LHCN-M2 (cell line): ENCODE measurements at regions not wholly inside any gene's neighbourhood (a gene's known extent, or its start where the extent isn't known, plus 50 kb on each side); places are given as distances from the start of the nearest gene placed in this dataset.

ENCODE experiments used
- DNase-seq: peaks from one replicate; pipeline ENCODE4 v3.0.0-alpha.2; 2012; ENCODE audit warnings: low read depth

DNA sequence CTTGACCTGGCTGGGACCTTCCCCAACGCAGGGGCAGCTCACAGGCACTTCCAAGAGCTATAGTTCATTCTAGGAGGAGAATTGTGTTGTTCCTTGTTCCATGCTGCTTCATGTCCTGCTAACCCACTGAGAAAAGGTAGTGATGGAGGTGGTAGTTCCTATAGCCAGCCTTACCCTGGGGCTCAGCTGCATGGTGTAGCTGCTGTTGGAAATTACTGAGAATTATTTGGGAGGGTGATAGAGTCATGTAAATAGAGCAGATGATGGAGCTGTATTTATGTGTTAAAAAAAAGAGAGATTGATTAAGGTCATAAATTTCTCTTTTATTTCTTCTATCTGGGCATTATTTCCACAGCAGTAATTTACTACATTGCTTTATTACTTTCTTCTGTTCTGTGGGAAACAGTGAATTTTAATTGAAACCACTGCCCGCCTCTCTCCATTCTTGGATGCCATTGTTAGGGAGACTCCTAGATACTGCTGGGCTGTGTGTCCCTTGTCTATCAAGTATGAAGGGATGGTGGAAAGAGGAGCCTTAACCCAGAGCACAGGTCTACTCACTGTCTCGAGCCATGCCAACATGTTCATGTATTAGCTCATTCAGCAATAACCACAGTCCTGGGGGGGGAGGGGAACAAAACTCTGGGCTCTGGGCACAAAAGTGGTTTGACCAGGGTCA is 309.2 kb downstream of the FAT3 start:
- DNase-seq: no peak

DNA sequence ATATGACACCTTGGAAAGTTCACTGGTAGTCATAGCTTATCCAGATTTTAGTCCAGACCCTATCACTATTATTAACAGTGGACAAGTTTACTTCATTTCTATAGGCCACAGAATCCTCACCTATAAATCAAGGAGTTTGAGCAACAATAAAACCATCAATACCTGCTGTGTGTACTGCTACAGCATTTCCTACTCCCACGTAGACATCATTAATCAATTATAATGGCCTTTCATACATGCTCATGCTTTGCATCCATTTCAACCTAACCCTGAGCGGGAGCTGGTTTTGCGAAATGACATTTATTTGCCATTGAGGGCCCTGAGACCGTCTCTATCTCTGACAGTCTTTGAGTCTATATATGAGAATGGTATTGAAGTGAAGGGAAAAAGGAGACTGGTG is 312.3 kb downstream of the FAT3 start:
- DNase-seq: no peak

DNA sequence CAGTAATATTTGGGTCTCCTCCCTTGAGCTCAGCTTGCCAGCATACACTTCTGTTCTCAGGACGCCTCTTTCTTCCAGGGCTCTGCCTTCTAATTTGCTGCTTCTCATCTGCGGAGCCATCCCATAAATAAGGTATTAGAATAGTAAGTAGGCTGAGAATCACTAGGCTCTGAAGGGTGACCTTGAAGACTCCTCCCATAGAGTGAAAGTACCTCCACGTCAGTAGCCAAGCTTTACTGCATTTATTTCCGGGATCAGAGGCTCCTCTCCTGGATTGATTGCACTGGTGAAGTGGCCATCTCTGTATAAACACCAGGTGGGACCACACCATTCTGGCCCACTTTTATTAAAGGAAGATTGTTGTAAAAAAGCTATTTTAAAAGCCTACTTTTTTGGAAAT is 315.5 kb downstream of the FAT3 start:
- no peak for DNase-seq

DNA sequence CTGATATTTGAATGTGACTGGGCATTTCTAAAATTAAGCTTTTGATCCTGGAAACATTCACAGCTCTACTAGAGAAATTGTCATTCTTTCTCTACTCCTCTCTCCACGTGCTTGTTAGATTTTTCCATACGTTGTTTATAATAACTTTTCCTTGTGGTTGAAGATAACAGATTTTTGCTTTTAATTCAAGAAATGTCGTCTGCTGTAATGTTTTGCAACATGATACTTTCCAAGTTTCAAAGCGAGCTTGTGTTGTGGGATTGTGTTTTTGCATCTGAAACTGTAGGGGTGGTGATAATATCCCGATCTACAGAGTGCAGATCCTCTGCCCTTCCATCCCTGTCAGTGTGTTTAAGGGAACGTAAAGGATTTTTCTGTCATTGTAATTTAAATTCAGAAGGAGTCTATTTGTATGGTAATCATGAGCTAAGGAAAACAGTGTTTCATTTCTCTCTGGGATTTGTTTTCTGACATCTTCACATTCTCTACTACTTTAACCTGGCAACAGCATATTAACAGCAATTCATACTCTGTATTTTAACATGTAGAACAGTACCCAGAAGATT is 321.4 kb downstream of the FAT3 start:
- DNase-seq: no peak

DNA sequence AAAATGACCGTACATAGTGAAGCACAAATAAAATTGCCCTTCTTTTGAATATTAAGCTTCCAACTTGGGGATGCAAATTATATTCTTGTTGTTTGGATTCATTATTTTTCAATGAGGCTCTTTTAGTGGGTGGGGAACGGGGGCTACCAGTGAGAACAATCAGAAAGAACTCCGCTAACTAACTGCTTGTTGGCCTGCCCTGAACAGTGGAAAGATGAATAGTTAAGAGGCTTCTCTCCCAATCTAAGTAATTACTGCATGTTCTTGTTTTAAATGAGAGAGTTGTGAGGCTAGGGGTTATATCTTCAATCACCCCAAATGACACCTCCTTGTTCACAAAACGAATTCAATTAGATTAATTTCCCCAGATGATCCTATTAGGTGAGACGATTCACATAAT is 322.0 kb downstream of the FAT3 start:
- no peak for DNase-seq

DNA sequence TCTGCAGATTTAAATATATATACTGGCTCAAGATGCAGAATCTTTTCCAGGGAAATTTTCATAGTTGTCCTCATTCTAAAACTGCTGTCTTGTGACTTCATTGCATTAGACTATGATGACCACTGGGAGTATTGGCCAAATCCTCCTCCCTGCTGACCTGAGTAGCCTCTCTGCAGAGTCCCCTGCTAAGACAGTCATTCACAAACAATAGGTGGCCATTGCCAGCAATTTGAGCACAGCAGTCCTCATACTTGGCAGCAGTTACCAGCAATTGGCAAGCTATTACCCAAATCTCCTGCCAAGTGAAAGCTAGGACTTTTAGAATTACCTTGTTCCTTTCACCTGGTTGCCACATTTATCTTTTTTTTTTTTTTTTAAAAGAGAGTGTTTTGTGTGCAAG is 325.8 kb downstream of the FAT3 start:
- no peak for DNase-seq

DNA sequence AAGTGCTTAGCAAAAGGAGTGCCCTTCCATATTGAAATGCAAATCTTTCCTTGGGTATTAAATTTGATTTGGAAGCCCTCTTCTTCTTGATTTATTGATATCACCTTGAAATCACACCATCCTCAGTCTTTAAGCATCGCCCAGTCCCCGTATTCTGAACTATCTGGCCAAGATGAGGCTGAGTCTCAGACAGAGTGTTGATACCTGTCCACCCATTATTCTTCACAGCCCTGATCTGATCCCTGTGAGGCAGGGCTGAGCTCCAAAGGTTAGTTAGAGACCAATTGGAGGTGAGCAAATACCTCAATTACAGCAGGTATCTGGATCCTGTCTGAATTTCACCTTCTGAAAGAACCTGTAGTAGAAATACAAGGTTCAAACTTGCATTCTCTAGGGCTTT is 326.3 kb downstream of the FAT3 start:
- DNase-seq: no peak

DNA sequence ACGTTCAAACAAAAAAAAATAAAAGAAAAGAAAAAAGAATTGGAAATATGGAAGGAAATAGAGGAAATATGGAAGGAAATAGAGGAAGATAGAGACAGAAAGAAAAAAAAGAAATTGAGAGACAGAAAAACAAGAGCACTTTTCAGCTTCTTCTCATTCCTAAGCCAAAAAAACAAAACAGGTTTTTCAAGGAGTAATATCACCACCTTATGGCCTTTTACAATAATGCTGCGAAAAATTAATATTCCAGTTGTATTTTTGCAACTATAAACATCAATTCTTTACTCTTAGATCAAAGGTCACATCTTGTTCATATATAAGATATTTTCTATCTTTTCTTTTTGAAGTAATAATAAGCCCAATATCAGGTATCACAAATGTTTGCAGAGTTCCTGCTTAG is 328.3 kb downstream of the FAT3 start:
- DNase-seq: peak; percentile 1

DNA sequence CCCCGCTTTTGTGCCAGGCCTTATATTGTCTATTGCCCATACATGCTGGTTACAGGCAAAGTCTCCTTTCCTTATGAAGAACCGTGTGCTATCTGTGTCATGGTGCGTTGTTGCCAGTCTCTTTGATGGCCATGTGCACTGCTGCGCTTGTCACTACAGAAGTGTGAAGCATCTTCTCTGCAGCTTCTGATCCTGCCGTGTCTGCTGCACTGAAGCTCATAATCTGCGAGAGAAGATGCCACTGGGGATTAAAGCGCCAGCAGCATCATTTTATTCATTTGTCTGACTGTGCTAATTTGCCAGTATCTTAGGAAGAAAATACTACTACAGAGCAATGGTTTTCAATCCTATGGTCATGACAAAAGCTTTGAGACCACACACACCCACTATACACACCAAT is 330.1 kb downstream of the FAT3 start:
- no peak for DNase-seq

DNA sequence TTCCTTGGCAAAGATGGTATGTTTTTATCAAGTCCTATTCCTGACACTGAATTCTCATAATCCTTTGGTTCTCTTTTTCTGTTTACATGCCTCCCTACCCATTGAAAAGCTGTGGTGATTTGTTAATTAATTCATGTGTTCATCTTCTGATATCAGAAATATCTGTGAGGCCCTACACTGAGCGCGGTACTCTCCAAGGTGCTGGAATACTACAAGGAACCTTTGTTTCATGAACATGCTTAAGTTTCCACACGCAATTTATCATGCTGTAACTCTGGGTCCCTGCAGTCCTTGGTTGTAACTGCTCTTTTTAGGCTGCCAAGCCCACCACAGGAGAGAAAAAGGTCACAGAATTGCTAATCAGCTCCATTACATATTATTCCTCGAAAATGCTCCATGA is 331.8 kb downstream of the FAT3 start:
- no peak for DNase-seq

DNA sequence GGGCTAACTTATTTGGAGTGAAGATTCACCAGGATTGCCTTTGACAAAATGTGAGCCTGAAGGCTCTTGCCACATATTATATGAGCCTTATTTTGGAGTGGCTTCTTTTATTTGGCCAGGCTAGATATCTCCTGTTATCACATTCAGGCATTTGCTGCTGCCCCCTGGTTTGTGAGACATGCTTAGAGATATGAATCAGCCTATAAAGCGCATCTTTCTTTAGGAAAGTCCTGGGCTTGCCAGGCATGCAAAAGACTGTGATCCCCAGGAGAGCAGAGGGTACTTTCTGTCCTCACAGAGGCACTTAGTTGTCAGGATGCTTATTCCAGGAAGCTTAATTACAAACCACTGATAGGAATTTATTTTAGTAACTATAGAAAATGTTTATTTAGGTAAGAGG is 333.3 kb downstream of the FAT3 start:
- no peak for DNase-seq

DNA sequence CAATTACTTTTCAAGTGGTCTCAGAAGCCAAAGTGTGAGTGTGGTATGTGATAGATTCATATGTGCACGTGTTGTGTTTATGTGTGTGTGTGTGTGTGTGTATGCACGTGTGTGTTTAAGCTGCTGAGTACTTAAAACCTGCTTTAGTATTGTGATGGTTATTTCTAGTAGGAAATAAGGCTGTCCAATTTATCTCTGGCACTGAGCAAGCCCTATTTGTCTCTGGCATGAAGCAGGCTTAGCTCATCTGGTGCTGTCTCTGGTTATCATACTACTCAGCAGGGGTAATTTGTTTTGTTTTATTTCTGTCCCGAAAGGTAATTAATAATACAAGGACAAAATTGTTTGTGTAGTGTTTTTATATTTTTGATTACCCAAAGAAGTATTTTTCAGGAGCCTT is 333.7 kb downstream of the FAT3 start:
- no peak for DNase-seq

DNA sequence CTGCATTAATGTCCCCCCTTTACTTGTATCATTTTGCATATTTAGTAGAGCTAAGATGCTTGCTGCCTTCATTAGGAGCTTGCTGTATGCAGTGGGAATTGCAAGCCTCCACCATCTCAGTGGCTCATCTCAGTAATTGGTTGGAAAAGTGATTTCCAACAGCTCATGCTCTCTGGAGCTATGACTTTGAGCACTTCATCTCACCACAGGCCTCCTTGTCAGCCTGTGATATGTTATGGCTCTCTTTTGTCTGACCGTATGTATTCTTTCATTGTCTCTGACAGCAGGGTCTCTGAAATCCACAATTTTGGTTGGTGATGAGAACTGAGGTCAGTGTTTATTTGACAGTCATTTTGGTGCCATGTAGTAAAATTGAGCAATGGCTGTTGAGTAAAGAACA is 345.1 kb downstream of the FAT3 start:
- no peak for DNase-seq

DNA sequence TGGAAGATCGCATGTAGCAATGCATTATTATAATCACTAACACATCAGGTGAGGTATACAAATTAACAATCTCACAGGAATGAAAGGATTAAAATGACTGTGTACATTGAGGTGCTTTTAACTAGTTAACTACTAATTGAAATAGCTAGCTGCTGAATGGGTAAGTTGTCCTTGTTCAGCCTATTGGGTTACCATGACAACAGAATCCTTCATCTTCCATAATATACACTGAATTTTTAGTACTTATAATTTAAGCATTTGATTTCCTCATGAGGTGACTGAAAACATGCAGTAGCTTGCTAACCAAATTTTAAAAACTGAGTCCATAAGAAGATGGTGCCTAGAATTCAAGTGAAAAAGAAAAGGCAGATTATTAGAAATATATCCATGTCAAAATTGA is 347.9 kb downstream of the FAT3 start:
- DNase-seq: no peak

DNA sequence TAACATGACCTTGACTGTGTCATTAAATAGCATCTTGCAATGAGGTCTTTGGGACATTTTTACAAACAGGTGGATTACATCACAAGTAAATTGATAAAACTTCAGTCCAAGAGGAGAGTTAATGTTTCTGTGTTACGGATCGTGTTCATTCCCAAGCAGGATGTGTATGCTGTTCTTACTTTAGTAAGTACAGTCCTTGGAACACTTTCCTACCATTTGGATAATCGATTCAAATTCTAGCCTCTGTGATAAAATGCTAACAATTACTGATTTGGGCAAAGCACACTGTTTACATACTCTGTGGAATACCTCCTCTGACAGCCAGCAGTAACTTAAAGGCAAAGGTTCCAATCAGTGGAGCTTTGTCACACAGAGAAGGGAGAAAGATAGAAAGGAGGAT is 351.7 kb downstream of the FAT3 start:
- no peak for DNase-seq

DNA sequence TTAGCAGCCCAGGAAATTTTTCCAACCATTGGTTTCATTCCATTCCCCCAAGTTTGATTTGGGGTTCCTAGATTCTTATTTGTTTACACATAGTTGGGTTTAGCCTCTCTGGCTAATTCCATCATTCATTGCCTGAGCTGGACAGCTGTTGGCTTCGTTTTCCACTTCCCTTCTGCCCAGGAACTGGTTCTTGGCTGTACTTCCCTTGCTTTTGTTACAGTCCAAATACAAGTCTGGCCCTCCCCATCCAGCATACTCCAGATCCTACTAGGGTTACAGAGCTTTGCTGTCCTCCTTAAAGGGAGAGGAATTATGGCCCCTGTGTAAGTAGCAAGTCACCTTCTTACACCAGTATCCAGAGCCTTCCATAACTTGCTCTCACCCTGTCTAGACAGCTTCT is 356.3 kb downstream of the FAT3 start:
- no peak for DNase-seq

DNA sequence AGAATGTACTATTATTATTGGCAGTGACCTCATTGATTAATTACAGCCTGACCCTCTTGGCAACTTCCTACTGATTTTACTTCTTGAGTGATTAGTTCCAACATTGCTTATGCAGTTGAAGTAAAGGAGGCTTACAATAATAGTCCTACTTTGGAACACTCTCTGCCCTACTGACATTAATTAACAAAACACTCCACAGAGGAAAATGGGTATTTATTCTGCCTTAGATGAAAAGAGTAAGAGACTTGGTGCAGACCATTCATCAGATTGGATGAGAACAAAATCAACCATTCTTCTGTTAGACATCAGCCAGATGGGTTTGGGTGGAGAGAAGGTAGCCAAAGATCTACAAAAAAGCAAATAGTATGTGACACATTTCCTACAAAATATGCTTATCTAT is 363.8 kb downstream of the FAT3 start:
- no peak for DNase-seq

DNA sequence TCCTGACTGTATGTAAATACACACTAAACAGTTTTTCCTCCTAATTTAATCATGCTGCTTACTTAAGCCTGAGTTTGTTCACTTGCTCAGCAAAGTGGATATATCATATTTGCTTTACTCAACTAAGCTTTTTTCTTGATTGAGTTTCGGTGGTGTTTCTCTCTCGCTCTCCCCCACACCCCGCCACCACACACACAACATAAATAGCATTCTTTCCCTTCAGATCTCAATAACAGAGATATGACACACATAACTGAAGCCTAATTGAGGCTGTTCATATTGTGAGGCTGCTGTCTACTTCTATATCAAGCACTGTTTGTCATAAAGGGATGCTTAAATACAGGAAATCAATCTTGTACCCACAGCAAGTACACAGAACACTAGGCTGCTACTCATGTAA is 364.9 kb downstream of the FAT3 start:
- no peak for DNase-seq

DNA sequence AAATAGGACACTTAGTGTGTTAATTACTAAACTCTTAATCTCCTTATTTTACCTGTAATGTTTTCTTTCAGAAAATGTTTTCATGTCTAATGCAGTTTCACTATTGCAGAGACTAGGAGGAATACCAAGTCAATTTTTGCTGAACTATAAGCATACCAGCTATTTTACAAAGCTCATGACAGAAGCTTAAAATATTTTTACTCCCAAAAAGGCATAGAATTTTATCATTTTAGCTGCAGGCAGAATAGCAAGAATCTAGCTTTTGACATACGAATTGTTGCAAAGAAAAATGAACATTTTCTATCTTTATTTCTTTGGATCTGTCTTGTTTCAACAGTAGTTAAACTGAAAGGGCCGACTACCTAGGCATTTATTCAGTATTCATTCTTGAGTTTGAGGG is 366.9 kb downstream of the FAT3 start:
- no peak for DNase-seq

DNA sequence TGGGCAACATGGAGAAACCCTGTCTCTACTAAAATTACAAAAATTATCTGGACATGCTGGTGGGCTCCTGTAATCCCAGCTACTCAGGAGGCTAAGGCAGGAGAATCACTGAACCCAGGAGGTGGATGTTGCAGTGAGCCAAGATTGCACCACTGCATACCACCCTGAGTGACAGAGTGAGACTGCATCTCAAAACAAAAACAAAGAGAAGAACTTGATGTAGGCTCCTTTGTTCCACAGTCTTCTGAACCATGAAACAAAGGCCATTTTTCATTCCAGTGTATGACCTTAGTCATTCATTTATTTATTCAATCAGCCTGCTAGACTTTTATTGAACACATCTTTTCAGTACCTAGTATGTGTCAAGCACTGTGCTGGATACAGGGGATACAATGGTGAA is 369.6 kb downstream of the FAT3 start:
- no peak for DNase-seq

DNA sequence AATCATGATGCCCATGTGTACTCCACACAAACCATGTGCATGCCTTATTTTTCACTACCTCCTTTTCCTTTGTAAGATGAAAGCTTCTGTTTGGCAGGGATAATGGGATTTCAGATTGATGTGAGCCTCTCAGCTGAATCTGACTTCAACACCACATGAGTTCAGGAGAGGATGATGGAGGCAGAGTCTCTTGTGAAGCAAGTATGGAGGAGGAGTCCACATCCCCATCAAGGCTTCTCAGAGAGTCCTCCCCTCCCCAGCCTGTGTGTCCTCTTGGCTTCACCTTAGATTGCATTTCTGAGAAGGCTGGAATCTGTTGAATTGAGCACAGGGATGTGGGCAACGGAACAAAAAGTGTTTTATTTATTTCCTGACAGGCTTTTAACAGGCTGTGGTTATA is 370.4 kb downstream of the FAT3 start:
- no peak for DNase-seq

DNA sequence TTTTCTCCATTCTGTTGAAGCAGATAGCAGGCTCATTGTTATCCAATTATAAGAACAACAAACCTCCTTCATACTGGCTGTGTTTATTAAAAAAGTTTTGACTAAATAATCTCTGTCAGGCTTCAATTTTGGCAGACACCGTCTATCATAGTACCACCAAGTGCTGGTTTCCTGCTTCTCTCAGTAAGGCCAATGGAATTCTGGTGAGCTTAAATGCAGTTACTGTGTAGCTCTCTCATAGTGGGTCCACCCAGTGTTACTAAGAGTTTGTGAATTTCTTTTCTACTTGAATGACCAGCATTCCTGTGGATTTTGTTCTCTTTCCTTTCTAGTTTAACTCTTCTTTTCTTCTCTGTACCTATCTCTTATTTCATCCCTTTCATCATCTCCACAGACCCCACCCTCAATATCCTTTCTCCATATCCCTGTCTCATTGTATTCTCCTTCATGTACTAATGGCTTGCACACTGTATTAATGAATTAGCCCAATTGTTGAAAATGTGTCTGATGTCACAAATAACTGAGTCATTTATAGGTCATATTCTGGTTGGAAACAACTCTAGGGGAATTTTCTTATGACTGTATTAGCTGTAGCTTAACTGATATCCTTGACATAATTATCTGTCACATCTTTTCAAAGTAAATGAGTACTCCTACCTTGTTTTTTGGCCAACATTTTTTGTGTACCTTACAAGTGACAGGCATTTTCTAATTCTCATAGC is 372.1 kb downstream of the FAT3 start:
- no peak for DNase-seq

DNA sequence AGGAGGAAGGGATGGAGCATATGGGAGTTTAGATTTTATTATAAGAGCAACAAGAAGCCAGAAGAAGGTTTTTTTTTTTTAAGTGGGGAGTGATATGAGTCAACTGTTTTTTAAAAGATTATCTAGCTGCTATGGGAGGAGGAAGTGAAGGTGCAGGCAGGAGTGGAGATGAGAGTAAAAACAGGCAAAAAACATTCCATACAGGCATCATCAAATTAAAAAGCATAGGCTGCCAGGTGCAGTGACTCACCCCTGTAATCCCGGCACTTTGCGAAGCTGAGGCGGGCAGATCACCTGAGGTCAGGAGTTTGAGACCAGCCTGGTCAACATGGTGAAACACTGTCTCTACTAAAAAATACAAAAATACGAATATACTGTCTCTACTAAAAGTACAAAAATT is 368.4 kb upstream of the MTNR1B start:
- DNase-seq: no peak
